Rectal smooth muscle tissue (tissue), 1 donor: ENCODE measurements at regions not wholly inside any gene's neighbourhood (a gene's known extent, or its start where the extent isn't known, plus 50 kb on each side); places are given as distances from the start of the nearest gene placed in this dataset.

Experiments used
- H3K27ac ChIP-seq: one replicate; pipeline ENCODE4 v1.7.0; 2013; ENCODE audit warnings: low read depth, low read length, inconsistent platforms
- H3K27me3 ChIP-seq: one replicate; pipeline ENCODE4 v1.7.0; 2013; ENCODE audit warnings: low read length; ENCODE audit not compliant: control insufficient read depth, insufficient read depth
- H3K36me3 ChIP-seq: one replicate; pipeline ENCODE4 v1.7.0; 2013; ENCODE audit warnings: low read length; ENCODE audit not compliant: control insufficient read depth, insufficient read depth
- H3K4me1 ChIP-seq: one replicate; pipeline ENCODE4 v1.7.0; 2013; ENCODE audit warnings: low read length; ENCODE audit not compliant: control insufficient read depth, insufficient read depth
- H3K4me3 ChIP-seq: one replicate; pipeline ENCODE4 v1.7.0; 2013; ENCODE audit warnings: low read length
- H3K9ac ChIP-seq: one replicate; pipeline ENCODE4 v1.7.0; 2013; ENCODE audit warnings: low read length

- Histone ChIP-seq H3K9ac (no peak overlapping the region), H3K4me3 (no peak overlapping the region)
Observed at GRCh38 chr1:198977909-198978308, 339.1 kb downstream of the PTPRC start.

DNA sequence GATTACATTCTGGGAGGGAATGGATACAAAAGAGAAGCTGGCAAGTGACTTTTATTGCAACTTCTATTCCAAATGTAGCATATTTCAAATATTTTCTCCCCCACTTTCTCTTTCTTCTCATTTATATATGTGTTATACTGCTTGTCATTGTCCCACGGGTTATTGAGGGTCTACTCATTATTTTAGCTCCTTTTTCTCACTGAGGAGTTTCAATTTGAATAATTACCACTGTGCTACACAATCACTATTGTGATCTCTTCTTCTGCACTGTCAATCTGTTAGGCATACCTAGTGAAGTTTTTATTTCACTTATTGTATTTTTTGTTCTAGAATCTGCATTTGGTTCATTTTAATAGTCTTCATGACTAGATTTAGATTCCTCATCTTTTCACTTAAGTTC lies 339.7 kb downstream of the PTPRC start:
- Histone ChIP-seq H3K36me3 (no peaks in the 10 kb centered on the region), H3K27me3 (no peaks in the 10 kb centered on the region), H3K4me3 (no peak overlapping the region)

More at GRCh38 chr1:198977909-198978308, 339.1 kb downstream of the PTPRC start:
- Histone ChIP-seq H3K27me3 (no peaks in the 10 kb centered on the region), H3K36me3 (no peaks in the 10 kb centered on the region), H3K4me1 (no peaks in the 10 kb centered on the region), H3K27ac (no peak overlapping the region)

DNA sequence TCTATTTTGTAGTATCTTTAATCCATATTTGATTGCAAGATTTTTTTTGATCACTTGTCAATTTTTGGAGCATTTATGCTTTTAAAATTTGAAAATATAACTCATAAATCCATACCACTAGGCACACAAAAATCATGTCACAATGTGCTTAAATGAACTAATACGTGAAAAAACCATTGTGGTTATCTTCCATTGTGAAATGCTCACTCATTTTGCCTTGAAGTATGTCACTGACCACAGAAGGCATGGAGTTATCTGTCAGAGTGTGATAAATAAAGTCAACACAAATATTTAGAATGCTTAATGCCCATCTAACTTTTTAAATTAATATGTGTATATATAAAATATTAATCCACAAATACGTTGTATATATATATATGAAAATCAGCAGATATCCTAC lies 347.2 kb downstream of the PTPRC start:
- Histone ChIP-seq H3K9ac (no peak overlapping the region), H3K4me3 (no peak overlapping the region), H3K27ac (no peak overlapping the region), H3K27me3 (no peaks in the 10 kb centered on the region), H3K36me3 (no peaks in the 10 kb centered on the region), H3K4me1 (no peaks in the 10 kb centered on the region)

More for the DNA sequence above, 339.7 kb downstream of the PTPRC start:
- Histone ChIP-seq H3K9ac (no peak overlapping the region), H3K4me1 (no peaks in the 10 kb centered on the region), H3K27ac (no peak overlapping the region)

- Histone ChIP-seq H3K4me3 (no peak overlapping the region), H3K27me3 (no peaks in the 10 kb centered on the region), H3K9ac (no peak overlapping the region), H3K4me1 (no peaks in the 10 kb centered on the region), H3K27ac (no peak overlapping the region), H3K36me3 (no peaks in the 10 kb centered on the region)
Observed at GRCh38 chr1:198986442-198986841, 347.6 kb downstream of the PTPRC start.

DNA sequence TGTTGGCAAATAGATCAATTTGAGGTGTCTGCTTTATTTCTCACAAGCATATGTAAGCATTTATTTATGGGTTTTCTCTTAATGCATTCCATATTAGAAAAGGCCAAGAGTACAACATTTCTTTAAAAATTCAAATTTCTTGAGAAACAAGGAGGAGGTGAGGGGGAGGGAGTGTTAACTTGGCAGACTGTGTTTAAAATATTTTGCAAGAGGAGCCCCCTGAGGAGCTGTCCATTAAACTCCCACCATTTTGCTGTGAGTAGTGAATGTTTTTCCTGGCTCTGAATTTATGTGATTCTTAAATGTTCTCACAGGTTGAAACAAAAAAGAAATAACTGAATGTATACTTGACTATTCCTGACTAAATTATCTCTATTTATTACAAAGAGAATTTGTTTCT lies 363.8 kb downstream of the PTPRC start:
- H3K4me3 ChIP-seq = no peak overlapping the region
- no peaks in the 10 kb centered on the region for H3K27me3 ChIP-seq
- no peaks in the 10 kb centered on the region for H3K36me3 ChIP-seq
- H3K4me1 ChIP-seq = no peaks in the 10 kb centered on the region
- H3K27ac ChIP-seq = no peak overlapping the region
- H3K9ac ChIP-seq = no peak overlapping the region

GRCh38 chr1:199007423-199007822 lies 368.6 kb downstream of the PTPRC start:
- H3K27me3 ChIP-seq = no peaks in the 10 kb centered on the region
- no peak overlapping the region for H3K9ac ChIP-seq
- no peak overlapping the region for H3K27ac ChIP-seq
- H3K4me1 ChIP-seq = no peaks in the 10 kb centered on the region
- H3K4me3 ChIP-seq = no peak overlapping the region
- H3K36me3 ChIP-seq = no peaks in the 10 kb centered on the region

DNA sequence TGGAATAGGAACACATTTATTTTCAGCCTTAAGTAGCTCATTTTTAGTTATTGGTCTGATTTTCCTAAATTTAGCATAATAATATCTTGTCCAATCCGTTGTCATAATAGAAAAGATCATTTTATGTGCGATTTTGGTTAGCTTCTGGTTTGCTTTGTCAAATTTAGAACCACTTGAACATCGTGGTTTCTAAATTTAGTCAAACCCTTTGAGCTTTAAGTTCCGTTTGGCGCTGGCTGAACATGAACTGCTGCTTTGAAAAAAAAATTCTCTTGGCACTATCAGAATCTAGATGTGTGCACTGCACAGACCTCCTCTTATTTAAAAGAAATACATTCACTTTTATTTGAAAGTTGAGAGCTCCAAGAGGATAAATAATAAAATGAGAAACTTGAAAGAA lies 370.6 kb downstream of the PTPRC start:
- H3K9ac ChIP-seq = no peak overlapping the region
- no peak overlapping the region for H3K4me3 ChIP-seq
- no peaks in the 10 kb centered on the region for H3K27me3 ChIP-seq
- no peaks in the 10 kb centered on the region for H3K4me1 ChIP-seq
- no peaks in the 10 kb centered on the region for H3K36me3 ChIP-seq
- no peak overlapping the region for H3K27ac ChIP-seq

DNA sequence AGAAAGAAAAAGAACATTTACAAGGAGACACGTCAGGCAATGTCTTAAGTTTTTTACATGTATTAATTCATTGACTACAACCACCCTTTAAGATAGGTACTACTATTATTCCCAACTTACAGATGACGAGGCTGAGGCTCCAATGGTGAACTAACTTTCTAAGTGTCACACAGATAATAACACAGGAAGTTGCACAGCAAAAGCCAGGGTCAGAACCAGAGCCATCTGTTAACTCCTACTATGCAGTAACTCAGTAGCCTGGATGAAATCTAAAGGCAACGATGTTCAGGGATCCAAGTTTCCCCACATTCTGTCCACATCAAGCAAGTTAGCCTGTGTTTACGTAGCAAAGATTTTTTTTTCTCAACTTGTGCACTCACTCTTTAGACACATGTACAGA lies 371.7 kb downstream of the PTPRC start:
- Histone ChIP-seq H3K9ac (no peak overlapping the region), H3K4me3 (no peak overlapping the region), H3K27me3 (no peaks in the 10 kb centered on the region), H3K36me3 (no peaks in the 10 kb centered on the region), H3K27ac (no peak overlapping the region), H3K4me1 (no peaks in the 10 kb centered on the region)

GRCh38 chr1:199010933-199011332 lies 372.1 kb downstream of the PTPRC start:
- Histone ChIP-seq H3K4me3 (no peak overlapping the region), H3K27ac (no peak overlapping the region), H3K9ac (no peak overlapping the region), H3K27me3 (no peaks in the 10 kb centered on the region), H3K4me1 (no peaks in the 10 kb centered on the region), H3K36me3 (no peaks in the 10 kb centered on the region)

DNA sequence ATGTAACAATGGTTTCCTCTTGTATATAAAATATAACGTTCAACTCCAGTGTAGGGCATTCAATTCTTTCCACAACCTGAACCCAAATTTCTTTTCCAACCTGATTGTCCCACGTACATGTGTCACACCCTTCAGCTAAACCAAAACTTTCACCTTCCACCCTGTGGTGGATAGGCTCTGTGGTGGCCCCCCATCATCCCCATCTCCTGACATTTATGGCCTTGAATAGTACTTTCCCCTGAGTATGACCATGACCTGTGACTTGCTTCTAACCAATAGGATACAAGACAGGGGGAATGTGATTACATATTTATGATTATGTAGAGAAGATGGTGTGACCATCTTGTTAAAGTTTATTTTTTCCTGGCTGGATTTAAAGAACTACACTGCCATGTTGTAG lies 377.0 kb downstream of the PTPRC start:
- Histone ChIP-seq H3K27ac (no peak overlapping the region), H3K9ac (no peak overlapping the region), H3K36me3 (no peaks in the 10 kb centered on the region), H3K4me1 (no peaks in the 10 kb centered on the region), H3K27me3 (no peaks in the 10 kb centered on the region), H3K4me3 (no peak overlapping the region)

- Histone ChIP-seq H3K27ac (no peak overlapping the region), H3K36me3 (no peaks in the 10 kb centered on the region), H3K4me3 (no peak overlapping the region), H3K9ac (no peak overlapping the region), H3K4me1 (no peaks in the 10 kb centered on the region), H3K27me3 (no peaks in the 10 kb centered on the region)
Observed at GRCh38 chr1:199018471-199019135, 379.8 kb downstream of the PTPRC start.

DNA sequence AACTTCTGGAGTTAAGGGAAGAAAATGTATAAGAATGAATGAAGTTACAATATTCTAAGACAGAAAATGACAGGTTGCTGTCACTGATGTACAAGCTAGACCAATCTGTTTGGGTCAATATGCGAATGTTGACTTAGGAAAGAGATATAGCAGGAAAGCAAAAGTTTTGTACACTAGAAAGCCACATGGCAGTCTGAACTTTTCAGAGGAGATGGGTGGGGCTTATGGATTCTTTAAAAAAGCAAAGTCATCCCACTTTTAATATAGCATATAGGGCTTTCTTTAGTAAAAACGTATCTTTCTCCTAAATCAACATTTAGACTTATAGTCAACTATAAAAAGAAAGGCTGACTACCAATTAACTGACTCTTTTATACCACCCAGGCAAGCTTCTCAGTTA lies 381.2 kb downstream of the PTPRC start:
- Histone ChIP-seq H3K9ac (no peak overlapping the region), H3K36me3 (no peaks in the 10 kb centered on the region), H3K27me3 (no peaks in the 10 kb centered on the region), H3K4me3 (no peak overlapping the region), H3K27ac (no peak overlapping the region), H3K4me1 (no peaks in the 10 kb centered on the region)

DNA sequence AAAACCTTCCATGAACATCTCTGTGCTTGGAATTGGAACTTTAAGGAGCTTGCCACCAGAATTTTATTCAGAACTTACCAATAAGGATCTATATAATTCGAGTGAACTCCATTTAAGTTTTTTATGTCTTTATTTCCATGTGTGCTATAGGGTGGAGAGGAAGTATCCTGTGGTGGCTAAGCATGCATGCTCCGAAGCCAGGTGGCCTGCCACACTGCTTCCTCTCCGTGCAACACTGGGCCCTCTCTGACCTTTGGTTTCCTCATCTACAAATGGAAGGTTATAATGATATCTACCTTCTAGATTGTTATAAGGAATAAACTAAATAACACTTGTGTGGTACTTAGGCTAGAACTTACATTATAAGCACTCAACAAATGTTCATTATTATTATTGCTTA lies 382.1 kb downstream of the PTPRC start:
- Histone ChIP-seq H3K9ac (no peak overlapping the region), H3K36me3 (no peaks in the 10 kb centered on the region), H3K4me1 (no peaks in the 10 kb centered on the region), H3K27ac (no peak overlapping the region), H3K27me3 (no peaks in the 10 kb centered on the region), H3K4me3 (no peak overlapping the region)
